Activated naive CD8-positive, alpha-beta T cell treated with anti-CD3 and anti-CD28 coated beads, Interleukin-2, amount 10 ng/mL, durations not matched to agents 7 days and 5 days (primary cell): ENCODE measurements at regions not wholly inside any gene's neighbourhood (a gene's known extent, or its start where the extent isn't known, plus 50 kb on each side); places are given as distances from the start of the nearest gene placed in this dataset.

Experiments
- ATAC-seq: fragments of 150-1000 bp; cut with Tn5 transposase; one replicate; pipeline ENCODE4 v1.10.0; 2021; ENCODE audit warnings: low read depth, moderate library complexity
- POLR2A ChIA-PET: fragments of 350-600 bp; sonication (Branson Sonifier 250); formaldehyde crosslinking; loops from one replicate; lab custom pipeline; 2021; ENCODE audit warnings: antibody characterized with exemption; lab: Charles Lee
- DNase-seq: peaks from one replicate; pipeline ENCODE4 v3.0.0; 2021
- H3K27ac Mint-ChIP-seq: one replicate; pipeline ENCODE4 v1.8.0; 2022; ENCODE audit warnings: mild to moderate bottlenecking, mixed read lengths
- H3K27me3 Mint-ChIP-seq: one replicate; pipeline ENCODE4 v1.8.0; 2022; ENCODE audit warnings: mild to moderate bottlenecking, moderate library complexity, mixed read lengths
- H3K36me3 Mint-ChIP-seq: one replicate; pipeline ENCODE4 v1.8.0; 2021; ENCODE audit warnings: mild to moderate bottlenecking, mixed read lengths
- H3K4me1 Mint-ChIP-seq: one replicate; pipeline ENCODE4 v1.8.0; 2021; ENCODE audit warnings: mixed read lengths
- H3K4me3 Mint-ChIP-seq: one replicate; pipeline ENCODE4 v1.8.0; 2022; ENCODE audit warnings: mild to moderate bottlenecking, moderate library complexity, mixed read lengths
- H3K9me3 Mint-ChIP-seq: one replicate; pipeline ENCODE4 v1.8.0; 2021; ENCODE audit warnings: mixed read lengths

GRCh38 chr2:576292-576691 is 100.9 kb downstream of the TMEM18 start:
- H3K4me1 Mint-ChIP-seq: no peaks in the 10 kb centered on the region
- peaks cover 4% of the 10 kb centered on the region for H3K36me3 Mint-ChIP-seq
- H3K27ac Mint-ChIP-seq: no peak overlapping the region
- peaks cover 20% of the 10 kb centered on the region for H3K9me3 Mint-ChIP-seq
- peaks cover 13% of the 10 kb centered on the region for H3K27me3 Mint-ChIP-seq
- no peak overlapping the region for H3K4me3 Mint-ChIP-seq
- POLR2A ChIA-PET: no interaction called here
- DNase-seq: no peak
- no peak for ATAC-seq

- ATAC-seq (no peak), DNase-seq (no peak)
- H3K4me3 Mint-ChIP-seq: no peak overlapping the region
- H3K9me3 Mint-ChIP-seq: peaks cover 20% of the 10 kb centered on the region
- no peak overlapping the region for H3K27ac Mint-ChIP-seq
- no peaks in the 10 kb centered on the region for H3K4me1 Mint-ChIP-seq
- H3K27me3 Mint-ChIP-seq: peaks cover 14% of the 10 kb centered on the region
- POLR2A ChIA-PET: no interaction called here
- H3K36me3 Mint-ChIP-seq: peaks cover 4% of the 10 kb centered on the region
These were observed 101.4 kb downstream of the TMEM18 start for GRCh38 chr2:575727-576236.

- peaks cover 4% of the 10 kb centered on the region for H3K36me3 Mint-ChIP-seq
- DNase-seq (no peak), ATAC-seq (no peak)
- peaks cover 18% of the 10 kb centered on the region for H3K27me3 Mint-ChIP-seq
- H3K4me1 Mint-ChIP-seq: no peaks in the 10 kb centered on the region
- H3K9me3 Mint-ChIP-seq: peaks cover 20% of the 10 kb centered on the region
- POLR2A ChIA-PET: no interaction called here
- H3K27ac Mint-ChIP-seq: no peak overlapping the region
- H3K4me3 Mint-ChIP-seq: no peak overlapping the region
These were observed 102.0 kb downstream of the TMEM18 start for GRCh38 chr2:575030-575726.

- POLR2A ChIA-PET: no interaction called here
- no peaks in the 10 kb centered on the region for H3K4me1 Mint-ChIP-seq
- peaks cover 20% of the 10 kb centered on the region for H3K9me3 Mint-ChIP-seq
- H3K27ac Mint-ChIP-seq: no peak overlapping the region
- no peak overlapping the region for H3K4me3 Mint-ChIP-seq
- no peak for DNase-seq
- peaks cover 23% of the 10 kb centered on the region for H3K27me3 Mint-ChIP-seq
- no peak for ATAC-seq
- peaks cover 4% of the 10 kb centered on the region for H3K36me3 Mint-ChIP-seq
These were observed 103.3 kb downstream of the TMEM18 start for GRCh38 chr2:573805-574392.

DNA sequence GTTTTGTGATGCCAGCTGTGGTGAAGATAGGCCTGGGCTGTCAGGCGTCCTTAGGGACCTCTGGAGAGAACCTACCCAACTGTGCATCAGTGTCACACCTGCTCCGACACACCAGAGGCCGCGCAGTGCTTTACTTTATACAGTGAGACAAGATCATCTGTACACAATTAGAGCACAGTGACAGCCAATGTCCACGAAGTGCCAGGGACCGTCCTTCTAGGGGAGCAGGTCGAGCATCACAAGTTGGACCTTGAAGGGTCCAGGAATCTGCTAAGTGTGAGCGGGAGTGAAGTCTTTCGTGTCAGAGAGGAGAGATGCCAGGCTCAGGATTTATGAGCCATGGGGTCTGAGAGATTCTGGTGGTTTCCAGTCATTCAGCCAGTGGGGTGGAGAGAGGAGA is 104.2 kb downstream of the TMEM18 start:
- H3K4me1 Mint-ChIP-seq: no peaks in the 10 kb centered on the region
- H3K9me3 Mint-ChIP-seq: peaks cover 20% of the 10 kb centered on the region
- POLR2A ChIA-PET: no interaction called here
- no peak overlapping the region for H3K27ac Mint-ChIP-seq
- ATAC-seq (no peak), DNase-seq (no peak)
- H3K36me3 Mint-ChIP-seq: peaks cover 4% of the 10 kb centered on the region
- peaks cover 26% of the 10 kb centered on the region for H3K27me3 Mint-ChIP-seq
- no peak overlapping the region for H3K4me3 Mint-ChIP-seq

DNA sequence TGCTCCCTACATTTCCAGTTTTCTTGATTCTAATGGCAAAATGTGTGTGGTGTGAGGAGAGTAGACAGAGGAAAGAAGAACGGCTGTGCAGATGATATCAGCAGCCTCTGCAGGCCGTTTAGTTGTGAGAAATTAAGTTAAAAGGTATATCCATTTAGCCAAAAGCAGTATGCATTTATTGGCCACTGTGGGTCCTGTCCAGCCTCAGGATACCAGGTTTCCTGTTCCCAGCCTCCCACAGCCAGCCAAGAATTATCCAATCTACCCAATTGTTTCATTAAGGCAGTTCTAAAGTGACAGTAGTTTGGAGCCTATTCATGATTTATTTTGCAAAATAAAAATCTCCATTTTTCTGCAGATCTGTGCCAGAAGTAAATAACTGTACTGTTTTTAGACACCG is 107.5 kb downstream of the TMEM18 start:
- DNase-seq (no peak), ATAC-seq (no peak)
- peaks cover 33% of the 10 kb centered on the region for H3K27me3 Mint-ChIP-seq
- no peaks in the 10 kb centered on the region for H3K4me1 Mint-ChIP-seq
- POLR2A ChIA-PET: no interaction called here
- H3K27ac Mint-ChIP-seq: no peak overlapping the region
- no peak overlapping the region for H3K4me3 Mint-ChIP-seq
- H3K36me3 Mint-ChIP-seq: peaks cover 3% of the 10 kb centered on the region
- H3K9me3 Mint-ChIP-seq: peaks cover 10% of the 10 kb centered on the region

DNA sequence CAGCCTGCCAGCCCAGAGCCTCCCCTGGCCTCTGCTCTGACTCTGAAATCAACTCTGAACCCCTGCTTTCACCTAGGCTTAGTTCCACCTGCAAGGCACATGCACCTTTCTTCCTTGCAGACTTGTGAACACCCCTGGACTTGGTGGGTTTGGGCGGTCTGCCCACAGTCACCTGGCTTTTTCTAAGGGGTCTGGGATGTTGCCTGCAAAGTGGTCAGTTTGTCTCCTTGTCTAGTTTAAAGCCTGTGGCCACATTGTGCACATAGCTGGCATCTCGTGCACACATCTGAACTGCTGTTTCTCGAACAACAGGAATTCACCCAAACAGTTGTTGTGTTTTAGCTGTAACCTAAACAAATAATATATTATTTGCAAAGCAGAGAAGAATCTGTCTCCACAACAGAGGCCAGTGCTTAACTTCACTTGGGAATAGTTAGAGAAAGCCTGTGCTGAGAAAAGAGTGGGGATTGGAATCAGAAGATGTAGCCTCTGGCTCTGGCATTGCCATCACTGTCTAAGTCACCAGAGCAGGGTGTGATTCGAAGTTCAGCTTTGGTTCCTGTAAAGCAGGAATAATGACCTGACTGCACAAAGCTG is 108.5 kb downstream of the TMEM18 start:
- ATAC-seq: no peak
- H3K36me3 Mint-ChIP-seq: peaks cover 3% of the 10 kb centered on the region
- POLR2A ChIA-PET: no interaction called here
- no peak for DNase-seq
- no peak overlapping the region for H3K27ac Mint-ChIP-seq
- no peak overlapping the region for H3K4me3 Mint-ChIP-seq
- no peaks in the 10 kb centered on the region for H3K4me1 Mint-ChIP-seq
- H3K27me3 Mint-ChIP-seq: peaks cover 33% of the 10 kb centered on the region
- peaks cover 10% of the 10 kb centered on the region for H3K9me3 Mint-ChIP-seq

GRCh38 chr2:567865-568638 is 109.2 kb downstream of the TMEM18 start:
- H3K4me3 Mint-ChIP-seq: no peak overlapping the region
- peaks cover 6% of the 10 kb centered on the region for H3K9me3 Mint-ChIP-seq
- no peaks in the 10 kb centered on the region for H3K4me1 Mint-ChIP-seq
- POLR2A ChIA-PET: no interaction called here
- no peak for ATAC-seq
- DNase-seq: no peak
- H3K27me3 Mint-ChIP-seq: peaks cover 33% of the 10 kb centered on the region
- no peaks in the 10 kb centered on the region for H3K36me3 Mint-ChIP-seq
- no peak overlapping the region for H3K27ac Mint-ChIP-seq

GRCh38 chr2:567496-567864 is 109.7 kb downstream of the TMEM18 start:
- Mint-ChIP-seq H3K27me3 (peaks cover 33% of the 10 kb centered on the region), H3K9me3 (peaks cover 5% of the 10 kb centered on the region), H3K27ac (no peak overlapping the region), H3K4me1 (no peaks in the 10 kb centered on the region), H3K36me3 (no peaks in the 10 kb centered on the region), H3K4me3 (no peak overlapping the region)
- ATAC-seq: no peak
- no peak for DNase-seq
- POLR2A ChIA-PET: no interaction called here

DNA sequence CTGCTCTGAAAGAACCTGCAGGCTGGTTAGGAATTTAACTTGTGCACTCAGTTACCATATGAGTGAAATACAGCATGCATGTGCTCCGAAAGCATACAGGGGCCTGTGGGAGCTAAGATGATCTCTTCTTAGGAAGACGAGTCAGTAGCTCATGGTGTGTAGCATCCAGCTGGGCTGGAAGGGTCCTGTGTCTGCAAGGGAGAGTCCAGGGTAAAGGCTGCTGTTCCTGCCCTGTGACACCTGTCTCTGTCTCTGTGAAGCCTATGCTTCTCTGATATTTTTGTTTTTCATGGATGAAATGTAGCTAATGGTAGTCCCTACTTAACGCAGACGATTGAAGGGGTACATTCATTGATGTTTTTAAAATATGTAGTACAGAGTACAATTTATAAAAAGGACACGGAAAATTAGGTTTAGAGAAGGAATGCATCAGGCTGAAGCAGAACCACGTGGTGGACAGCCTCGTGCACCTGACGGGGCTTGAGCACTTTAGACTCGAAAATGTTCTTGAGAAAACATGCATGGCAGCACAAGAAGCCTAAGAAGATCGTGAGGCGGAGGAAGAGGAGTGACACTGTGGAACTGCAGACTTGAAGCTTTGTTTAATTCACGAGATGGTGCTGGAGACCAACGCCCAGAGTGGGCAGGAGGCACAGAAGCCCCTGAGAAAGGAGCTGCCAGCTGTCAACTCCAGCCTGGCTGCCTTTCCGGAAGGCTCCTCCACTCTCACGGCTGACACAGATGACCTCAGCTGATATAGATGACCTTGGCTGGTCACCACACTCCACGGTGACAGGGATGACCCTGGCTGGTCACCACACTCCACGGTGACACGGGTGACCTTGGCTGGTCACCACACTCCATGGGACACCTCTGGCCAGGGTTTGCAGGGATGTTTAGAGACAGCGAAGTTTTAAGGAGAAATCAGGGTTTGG is 110.6 kb downstream of the TMEM18 start:
- H3K4me1 Mint-ChIP-seq: no peaks in the 10 kb centered on the region
- no peaks in the 10 kb centered on the region for H3K36me3 Mint-ChIP-seq
- H3K27me3 Mint-ChIP-seq: peaks cover 34% of the 10 kb centered on the region
- ATAC-seq: no peak
- no peak for DNase-seq
- H3K27ac Mint-ChIP-seq: no peak overlapping the region
- POLR2A ChIA-PET: no interaction called here
- H3K9me3 Mint-ChIP-seq: peaks cover 2% of the 10 kb centered on the region
- H3K4me3 Mint-ChIP-seq: no peak overlapping the region

DNA sequence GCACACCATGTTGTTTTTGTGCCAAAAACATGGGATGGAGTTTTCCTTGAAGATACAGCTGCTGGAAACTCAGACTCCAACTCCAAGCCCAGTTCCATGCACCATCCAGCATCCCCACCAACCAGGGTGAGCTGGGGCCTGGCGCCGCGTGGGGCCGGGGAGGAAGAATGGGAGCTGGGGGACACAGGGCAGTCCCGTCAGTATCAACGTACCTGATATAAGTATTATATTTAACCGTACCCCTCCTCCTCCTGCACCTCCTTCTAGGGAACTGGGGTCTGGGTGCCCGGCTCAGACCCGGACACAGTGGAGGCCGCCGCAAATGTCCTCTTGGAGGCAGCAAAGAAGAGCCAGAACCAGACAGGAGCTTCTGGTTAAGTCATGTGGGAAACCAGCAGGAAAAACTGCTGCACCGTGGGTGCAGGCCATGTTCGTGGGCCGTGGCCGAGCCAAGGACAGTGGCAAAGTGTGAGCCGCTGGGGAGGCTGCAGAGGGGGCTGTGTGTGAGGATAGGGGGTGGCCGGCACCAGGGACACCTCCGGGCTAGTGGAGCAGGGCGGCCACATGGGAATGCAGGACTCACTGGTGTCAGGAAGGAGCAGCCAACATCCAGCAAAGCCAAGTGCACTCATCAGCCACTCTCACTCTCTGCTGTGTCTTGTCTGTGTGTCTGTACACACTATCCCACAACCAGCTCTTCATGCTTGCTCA is 112.6 kb downstream of the TMEM18 start:
- ATAC-seq (no peak), DNase-seq (no peak)
- no peaks in the 10 kb centered on the region for H3K4me1 Mint-ChIP-seq
- peaks cover 17% of the 10 kb centered on the region for H3K27me3 Mint-ChIP-seq
- H3K36me3 Mint-ChIP-seq: no peaks in the 10 kb centered on the region
- no peak overlapping the region for H3K4me3 Mint-ChIP-seq
- POLR2A ChIA-PET: no interaction called here
- H3K27ac Mint-ChIP-seq: no peak overlapping the region
- H3K9me3 Mint-ChIP-seq: no peaks in the 10 kb centered on the region

DNA sequence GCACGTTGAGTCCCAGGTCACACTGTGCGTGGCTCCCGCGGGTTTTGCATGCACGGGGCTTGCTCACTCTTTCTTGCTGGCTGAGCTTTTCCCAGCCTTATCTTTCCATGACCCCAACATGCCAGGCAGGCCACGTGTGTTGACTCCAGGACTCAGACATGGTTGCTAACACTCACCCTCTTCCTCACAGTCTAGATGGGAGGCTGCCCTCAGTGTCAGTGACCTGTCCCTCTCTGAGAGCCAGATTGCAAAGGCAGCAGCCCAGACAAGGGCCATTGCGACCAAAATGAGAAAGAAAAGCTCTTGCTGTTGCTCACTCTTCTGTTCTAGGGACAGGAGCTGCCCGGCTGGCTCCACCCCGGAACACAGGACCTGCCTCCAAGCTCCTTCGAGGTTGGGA is 113.7 kb downstream of the TMEM18 start:
- Mint-ChIP-seq H3K9me3 (no peaks in the 10 kb centered on the region), H3K27ac (no peak overlapping the region)

More for the DNA sequence above, 113.7 kb downstream of the TMEM18 start:
- no peaks in the 10 kb centered on the region for H3K36me3 Mint-ChIP-seq
- H3K4me1 Mint-ChIP-seq: no peaks in the 10 kb centered on the region
- ATAC-seq: no peak
- POLR2A ChIA-PET: no interaction called here
- DNase-seq: no peak
- H3K4me3 Mint-ChIP-seq: no peak overlapping the region
- H3K27me3 Mint-ChIP-seq: peaks cover 17% of the 10 kb centered on the region
